ENCODE measurements at regions not wholly inside any gene's neighbourhood (a gene's known extent, or its start where the extent isn't known, plus 50 kb on each side); places are given as distances from the start of the nearest gene placed in this dataset.

DNA sequence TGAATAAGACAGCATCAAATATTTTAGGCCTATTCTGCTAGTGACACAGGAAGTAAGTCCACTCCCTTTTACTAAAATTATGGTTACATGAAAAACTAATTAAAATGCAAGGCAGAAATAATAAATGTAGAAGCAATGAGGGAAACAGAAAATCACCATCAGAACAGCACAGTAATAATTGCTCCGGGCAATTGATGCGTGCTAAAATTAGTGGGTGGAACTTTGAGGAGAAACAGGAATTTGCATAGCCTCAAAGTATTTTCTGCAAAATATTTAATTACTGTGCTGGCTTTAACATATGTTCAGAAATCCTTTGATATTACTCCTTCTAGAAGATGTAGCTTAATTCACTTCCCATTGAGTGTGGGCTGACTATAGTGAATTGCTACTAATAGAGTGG, 654.3 kb upstream of the RAB6C start:
- 8% methylated on average over 2 of the region's 2 CpGs for WGBS (ENCODE audit: low lambda C conversion rate)
- H4K20me1 ChIP-seq (ENCODE audit: insufficient read depth, low read length), result no peaks in the 10 kb centered on the region
- no TSS peak for BruUV-seq (replicated peaks)
- DNase-seq (ENCODE audit: low spot score), result no peak
- no peaks in the 10 kb centered on the region for H3K9me3 ChIP-seq (ENCODE audit: low read length)
- no peaks in the 10 kb centered on the region for H3K4me1 ChIP-seq (ENCODE audit: insufficient read depth, low read length)
- H3K79me2 ChIP-seq (ENCODE audit: insufficient read depth, low read length), result no peaks in the 10 kb centered on the region
- ChIA-PET CTCF (ENCODE audit: low intra/inter-chr PET ratio, low total read pairs) (no interaction called here), POLR2A (no interaction called here)
- no peak overlapping the region for H3K9ac ChIP-seq (ENCODE audit: insufficient read depth, low read depth, low read length)
- FAIRE-seq, result no peak
- intact Hi-C loops (cut with micrococcal nuclease; ENCODE audit: unreplicated experiment) (no loop called here), in situ Hi-C loops (cut with HindIII; ENCODE audit: extremely low pct_ligation_motif_present, low pct_unique_long_range_greater_than_20kb) (no loop called here)
- H3K36me3 ChIP-seq (replicated peaks in 1 of 2; ENCODE audit: control insufficient read depth in 1 of 2, insufficient read depth in 2 of 2, low read length in 2 of 2), result no peaks in the 10 kb centered on the region
- TF ChIP-seq, protein P1, sequence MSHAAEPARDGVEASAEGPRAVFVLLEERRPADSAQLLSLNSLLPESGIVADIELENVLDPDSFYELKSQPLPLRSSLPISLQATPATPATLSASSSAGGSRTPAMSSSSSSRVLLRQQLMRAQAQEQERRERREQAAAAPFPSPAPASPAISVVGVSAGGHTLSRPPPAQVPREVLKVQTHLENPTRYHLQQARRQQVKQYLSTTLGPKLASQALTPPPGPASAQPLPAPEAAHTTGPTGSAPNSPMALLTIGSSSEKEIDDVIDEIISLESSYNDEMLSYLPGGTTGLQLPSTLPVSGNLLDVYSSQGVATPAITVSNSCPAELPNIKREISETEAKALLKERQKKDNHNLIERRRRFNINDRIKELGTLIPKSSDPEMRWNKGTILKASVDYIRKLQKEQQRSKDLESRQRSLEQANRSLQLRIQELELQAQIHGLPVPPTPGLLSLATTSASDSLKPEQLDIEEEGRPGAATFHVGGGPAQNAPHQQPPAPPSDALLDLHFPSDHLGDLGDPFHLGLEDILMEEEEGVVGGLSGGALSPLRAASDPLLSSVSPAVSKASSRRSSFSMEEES (CRISPR knock-in tag; IDR thresholded peaks at IDR 0.05), result no peak
- TF ChIP-seq ZSCAN25 (CRISPR knock-in tag; IDR thresholded peaks at IDR 0.05) (no peak), PAX8 (CRISPR knock-in tag; IDR thresholded peaks at IDR 0.05; ENCODE audit: borderline replicate concordance) (no peak), ZNF30 (CRISPR knock-in tag; IDR thresholded peaks at IDR 0.05) (no peak), ZNF598 (CRISPR knock-in tag; IDR thresholded peaks at IDR 0.05; ENCODE audit: borderline replicate concordance) (no peak), ZFP82 (CRISPR knock-in tag; IDR thresholded peaks at IDR 0.05; ENCODE audit: borderline replicate concordance) (no peak), DNMT3B (CRISPR knock-in tag; conservative IDR thresholded peaks at IDR 0.05) (no peak)
- TF ChIP-seq, protein P2, sequence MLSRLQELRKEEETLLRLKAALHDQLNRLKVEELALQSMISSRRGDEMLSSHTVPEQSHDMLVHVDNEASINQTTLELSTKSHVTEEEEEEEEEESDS (CRISPR knock-in tag; IDR thresholded peaks at IDR 0.05; ENCODE audit: borderline replicate concordance), result no peak
- no peak overlapping the region for H3K4me3 ChIP-seq (replicated peaks in 1 of 3; ENCODE audit: insufficient read depth in 1 of 3, low read depth in 2 of 3, low read length in 3 of 3)
- no peak overlapping the region for H2AFZ ChIP-seq (ENCODE audit: low read length)
- H3K27ac ChIP-seq (ENCODE audit: extremely low read length, insufficient read depth, low read length), result no peak overlapping the region
- H3K4me2 ChIP-seq (ENCODE audit: low read depth, low read length), result no peak overlapping the region
- no peaks in the 10 kb centered on the region; a peak in 1 of 5 replicates for H3K27me3 ChIP-seq (ENCODE audit: control insufficient read depth in 1 of 2, insufficient read depth in 2 of 2, low read length in 2 of 2)
- ATAC-seq, result no peak

DNA sequence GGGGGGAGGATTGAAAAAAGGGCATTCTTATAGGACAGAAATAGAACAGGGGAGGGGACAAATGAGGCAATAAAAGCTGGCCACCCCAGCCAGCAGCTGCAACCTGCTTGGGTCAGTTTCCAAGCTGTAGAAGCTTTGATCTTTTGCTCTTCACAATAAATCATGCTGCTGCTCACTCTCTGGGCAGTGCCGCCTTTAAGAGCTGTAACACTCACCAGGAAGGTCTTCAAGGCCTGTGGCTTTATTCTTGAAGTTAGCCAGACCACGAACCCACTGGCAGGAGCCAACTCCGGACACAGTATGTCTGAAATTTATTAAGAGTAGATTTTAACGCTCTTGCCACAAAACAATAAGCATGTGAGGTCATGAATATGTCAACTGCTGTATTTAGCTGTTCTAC, 649.9 kb upstream of the RAB6C start:
- peaks cover 0 to 2% of the 10 kb centered on the region in 2 experiments; a peak in 1 of 5 replicates for H3K27me3 ChIP-seq (ENCODE audit: control insufficient read depth in 1 of 2, insufficient read depth in 2 of 2, low read length in 2 of 2)
- no peak overlapping the region for H3K9ac ChIP-seq (ENCODE audit: insufficient read depth, low read depth, low read length)
- no peaks in the 10 kb centered on the region for H4K20me1 ChIP-seq (ENCODE audit: insufficient read depth, low read length)
- no peaks in the 10 kb centered on the region for H3K36me3 ChIP-seq (replicated peaks in 1 of 2; ENCODE audit: control insufficient read depth in 1 of 2, insufficient read depth in 2 of 2, low read length in 2 of 2)
- no peak for DNase-seq (ENCODE audit: low spot score)
- no peak for FAIRE-seq
- no peak overlapping the region for H2AFZ ChIP-seq (ENCODE audit: low read length)
- H3K79me2 ChIP-seq (ENCODE audit: insufficient read depth, low read length), result no peaks in the 10 kb centered on the region
- no peak overlapping the region for H3K4me3 ChIP-seq (replicated peaks in 1 of 3; ENCODE audit: insufficient read depth in 1 of 3, low read depth in 2 of 3, low read length in 3 of 3)
- 13% methylated on average over 4 of the region's 4 CpGs for WGBS (ENCODE audit: low lambda C conversion rate)
- no peak overlapping the region for H3K27ac ChIP-seq (ENCODE audit: extremely low read length, insufficient read depth, low read length)
- POLR2A ChIA-PET, result no interaction called here
- H3K4me1 ChIP-seq (ENCODE audit: insufficient read depth, low read length), result no peaks in the 10 kb centered on the region
- no TSS peak for BruUV-seq (replicated peaks)
- no peak for TF ChIP-seq ZFAT (CRISPR knock-in tag; conservative IDR thresholded peaks at IDR 0.05)
- no peak for TF ChIP-seq MAFK (conservative IDR thresholded peaks at IDR 0.05 in 1 of 2, IDR thresholded peaks at IDR 0.05 in 1 of 2; ENCODE audit: low read length in 2 of 2)
- TF ChIP-seq, protein P3, sequence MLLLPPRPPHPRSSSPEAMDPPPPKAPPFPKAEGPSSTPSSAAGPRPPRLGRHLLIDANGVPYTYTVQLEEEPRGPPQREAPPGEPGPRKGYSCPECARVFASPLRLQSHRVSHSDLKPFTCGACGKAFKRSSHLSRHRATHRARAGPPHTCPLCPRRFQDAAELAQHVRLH (CRISPR knock-in tag; IDR thresholded peaks at IDR 0.05; ENCODE audit: borderline replicate concordance, low read depth), result no peak
- TF ChIP-seq ZNF260 (CRISPR knock-in tag; IDR thresholded peaks at IDR 0.05; ENCODE audit: borderline replicate concordance, low read depth), result no peak
- TF ChIP-seq, protein P4, sequence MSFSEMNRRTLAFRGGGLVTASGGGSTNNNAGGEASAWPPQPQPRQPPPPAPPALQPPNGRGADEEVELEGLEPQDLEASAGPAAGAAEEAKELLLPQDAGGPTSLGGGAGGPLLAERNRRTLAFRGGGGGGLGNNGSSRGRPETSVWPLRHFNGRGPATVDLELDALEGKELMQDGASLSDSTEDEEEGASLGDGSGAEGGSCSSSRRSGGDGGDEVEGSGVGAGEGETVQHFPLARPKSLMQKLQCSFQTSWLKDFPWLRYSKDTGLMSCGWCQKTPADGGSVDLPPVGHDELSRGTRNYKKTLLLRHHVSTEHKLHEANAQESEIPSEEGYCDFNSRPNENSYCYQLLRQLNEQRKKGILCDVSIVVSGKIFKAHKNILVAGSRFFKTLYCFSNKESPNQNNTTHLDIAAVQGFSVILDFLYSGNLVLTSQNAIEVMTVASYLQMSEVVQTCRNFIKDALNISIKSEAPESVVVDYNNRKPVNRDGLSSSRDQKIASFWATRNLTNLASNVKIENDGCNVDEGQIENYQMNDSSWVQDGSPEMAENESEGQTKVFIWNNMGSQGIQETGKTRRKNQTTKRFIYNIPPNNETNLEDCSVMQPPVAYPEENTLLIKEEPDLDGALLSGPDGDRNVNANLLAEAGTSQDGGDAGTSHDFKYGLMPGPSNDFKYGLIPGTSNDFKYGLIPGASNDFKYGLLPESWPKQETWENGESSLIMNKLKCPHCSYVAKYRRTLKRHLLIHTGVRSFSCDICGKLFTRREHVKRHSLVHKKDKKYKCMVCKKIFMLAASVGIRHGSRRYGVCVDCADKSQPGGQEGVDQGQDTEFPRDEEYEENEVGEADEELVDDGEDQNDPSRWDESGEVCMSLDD (CRISPR knock-in tag; IDR thresholded peaks at IDR 0.05; ENCODE audit: borderline replicate concordance), result no peak
- TF ChIP-seq MYNN (CRISPR knock-in tag; IDR thresholded peaks at IDR 0.05; ENCODE audit: low read depth), result no peak
- intact Hi-C loops (cut with micrococcal nuclease; ENCODE audit: unreplicated experiment) (no loop called here), in situ Hi-C loops (cut with HindIII; ENCODE audit: extremely low pct_ligation_motif_present, low pct_unique_long_range_greater_than_20kb) (no loop called here)
- ATAC-seq, result no peak
- CTCF ChIA-PET (ENCODE audit: low intra/inter-chr PET ratio, low total read pairs), result no interaction called here
- H3K9me3 ChIP-seq (ENCODE audit: low read length), result no peaks in the 10 kb centered on the region
- no peak overlapping the region for H3K4me2 ChIP-seq (ENCODE audit: low read depth, low read length)
